Upper lobe of right lung (tissue), 1 donor: ENCODE measurements at regions not wholly inside any gene's neighbourhood (a gene's known extent, or its start where the extent isn't known, plus 50 kb on each side); places are given as distances from the start of the nearest gene placed in this dataset.

Source experiments
- ATAC-seq: fragments of 200-7000 bp; cut with Tn5 transposase; one replicate; pipeline ENCODE4 v1.9.1; 2020; ENCODE audit warnings: mild to moderate bottlenecking, moderate library complexity
- DNase-seq: peaks from one replicate; pipeline ENCODE4 v3.0.0-alpha.2; 2020
- H3K27ac ChIP-seq: fragments of 200-600 bp; one replicate; pipeline ENCODE4 v1.8.0; 2022
- H3K27me3 ChIP-seq: fragments of 200-600 bp; one replicate; pipeline ENCODE4 v1.8.0; 2022; ENCODE audit warnings: mild to moderate bottlenecking
- H3K36me3 ChIP-seq: fragments of 200-600 bp; one replicate; pipeline ENCODE4 v1.8.0; 2022
- H3K4me1 ChIP-seq: fragments of 200-600 bp; one replicate; pipeline ENCODE4 v1.8.0; 2022
- H3K4me3 ChIP-seq: fragments of 200-600 bp; one replicate; pipeline ENCODE4 v1.8.0; 2022; ENCODE audit warnings: mild to moderate bottlenecking
- H3K9me3 ChIP-seq: fragments of 200-600 bp; one replicate; pipeline ENCODE4 v1.8.0; 2022
- intact Hi-C: fragments of 100-400 bp; cut with DNase I; formaldehyde crosslinking; loops from one replicate; pipeline ENCODE4 v1.11.0; 2022
- TF ChIP-seq, protein P1 (sequence below): fragments of 200-600 bp; IDR thresholded peaks from one replicate; pipeline ENCODE4 v1.8.0; 2022; ENCODE audit warnings: antibody characterized with exemption
- donor health status: DM: no; HTN: yes; CAD: no; lungs with severe emphysema.

DNA sequence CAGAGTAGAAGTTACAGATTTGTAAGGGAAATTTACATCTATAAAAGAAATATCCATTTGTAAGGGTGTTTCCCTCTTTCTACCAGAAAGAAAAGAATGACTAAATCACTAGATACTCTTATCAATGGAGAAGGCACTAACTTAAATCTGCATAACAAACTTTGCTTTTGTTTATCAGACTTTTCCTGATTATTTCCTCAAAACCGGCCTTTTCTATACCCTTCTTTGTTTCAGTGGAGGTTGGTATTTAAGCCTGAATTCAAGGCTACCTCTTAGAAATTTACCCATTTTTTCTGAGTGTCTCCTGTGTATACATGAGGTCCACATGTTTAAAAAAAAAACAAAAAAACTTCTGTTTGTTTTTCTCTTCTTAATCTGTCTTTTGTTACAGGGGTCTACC is 80.4 kb upstream of the GRPR start:
- Histone ChIP-seq H3K27ac (no peak overlapping the region), H3K27me3 (no peaks in the 10 kb centered on the region), H3K9me3 (no peaks in the 10 kb centered on the region), H3K4me1 (no peaks in the 10 kb centered on the region), H3K36me3 (no peaks in the 10 kb centered on the region), H3K4me3 (no peak overlapping the region)
- TF ChIP-seq, protein P1, sequence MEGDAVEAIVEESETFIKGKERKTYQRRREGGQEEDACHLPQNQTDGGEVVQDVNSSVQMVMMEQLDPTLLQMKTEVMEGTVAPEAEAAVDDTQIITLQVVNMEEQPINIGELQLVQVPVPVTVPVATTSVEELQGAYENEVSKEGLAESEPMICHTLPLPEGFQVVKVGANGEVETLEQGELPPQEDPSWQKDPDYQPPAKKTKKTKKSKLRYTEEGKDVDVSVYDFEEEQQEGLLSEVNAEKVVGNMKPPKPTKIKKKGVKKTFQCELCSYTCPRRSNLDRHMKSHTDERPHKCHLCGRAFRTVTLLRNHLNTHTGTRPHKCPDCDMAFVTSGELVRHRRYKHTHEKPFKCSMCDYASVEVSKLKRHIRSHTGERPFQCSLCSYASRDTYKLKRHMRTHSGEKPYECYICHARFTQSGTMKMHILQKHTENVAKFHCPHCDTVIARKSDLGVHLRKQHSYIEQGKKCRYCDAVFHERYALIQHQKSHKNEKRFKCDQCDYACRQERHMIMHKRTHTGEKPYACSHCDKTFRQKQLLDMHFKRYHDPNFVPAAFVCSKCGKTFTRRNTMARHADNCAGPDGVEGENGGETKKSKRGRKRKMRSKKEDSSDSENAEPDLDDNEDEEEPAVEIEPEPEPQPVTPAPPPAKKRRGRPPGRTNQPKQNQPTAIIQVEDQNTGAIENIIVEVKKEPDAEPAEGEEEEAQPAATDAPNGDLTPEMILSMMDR: no peak
- no peak for ATAC-seq
- intact Hi-C loops: no loop called here
- no peak for DNase-seq

DNA sequence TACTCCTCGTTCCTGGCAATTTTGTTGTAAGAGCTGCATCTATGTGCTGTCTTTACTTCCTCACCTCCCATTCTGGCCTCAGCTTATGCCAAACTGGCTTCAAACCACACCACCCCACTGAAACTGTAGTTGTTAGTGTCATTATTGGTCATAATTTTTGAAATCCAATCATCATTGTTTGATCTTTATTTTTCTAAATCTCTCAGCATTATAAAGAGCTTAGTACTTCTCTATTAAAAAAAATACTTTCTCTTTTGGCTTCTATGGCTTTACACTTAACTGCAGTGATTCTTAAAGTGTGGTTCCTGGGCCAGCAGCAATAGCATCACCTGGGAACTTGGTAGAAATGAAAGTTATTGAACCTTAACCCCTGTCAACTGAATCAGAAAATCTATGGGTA is 83.5 kb upstream of the GRPR start:
- H3K27me3 ChIP-seq: no peaks in the 10 kb centered on the region
- TF ChIP-seq, protein P1: no peak

DNA sequence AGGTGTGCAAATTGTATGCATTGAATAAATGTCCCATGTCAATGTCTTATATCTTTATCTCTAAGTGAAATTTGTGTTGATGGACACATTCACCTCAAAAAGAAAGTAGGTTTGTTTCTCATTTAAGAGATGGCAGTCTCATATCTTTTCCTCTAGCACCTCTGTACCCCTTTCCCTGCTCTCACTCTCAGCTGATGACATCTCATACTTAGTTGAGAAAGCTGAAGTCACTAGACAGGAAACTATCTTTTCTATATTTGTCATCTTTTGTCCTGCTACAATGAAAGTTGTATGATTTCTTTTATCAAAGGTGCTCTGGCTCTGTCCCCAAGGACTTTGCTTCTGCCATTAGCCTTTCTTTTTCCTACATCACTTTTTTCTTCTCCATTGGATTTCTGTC is 84.0 kb upstream of the GRPR start:
- H3K4me1 ChIP-seq: no peaks in the 10 kb centered on the region
- H3K9me3 ChIP-seq: no peaks in the 10 kb centered on the region
- no peak overlapping the region for H3K27ac ChIP-seq
- H3K36me3 ChIP-seq: no peaks in the 10 kb centered on the region
- intact Hi-C loops: no loop called here
- H3K27me3 ChIP-seq: no peaks in the 10 kb centered on the region
- no peak overlapping the region for H3K4me3 ChIP-seq
- TF ChIP-seq, protein P1: no peak
- no peak for ATAC-seq
- no peak for DNase-seq

More for the DNA sequence above, 83.5 kb upstream of the GRPR start:
- Histone ChIP-seq H3K27ac (no peak overlapping the region), H3K4me3 (no peak overlapping the region), H3K36me3 (no peaks in the 10 kb centered on the region), H3K4me1 (no peaks in the 10 kb centered on the region), H3K9me3 (no peaks in the 10 kb centered on the region)
- DNase-seq (no peak), ATAC-seq (no peak)
- intact Hi-C loops: no loop called here

DNA sequence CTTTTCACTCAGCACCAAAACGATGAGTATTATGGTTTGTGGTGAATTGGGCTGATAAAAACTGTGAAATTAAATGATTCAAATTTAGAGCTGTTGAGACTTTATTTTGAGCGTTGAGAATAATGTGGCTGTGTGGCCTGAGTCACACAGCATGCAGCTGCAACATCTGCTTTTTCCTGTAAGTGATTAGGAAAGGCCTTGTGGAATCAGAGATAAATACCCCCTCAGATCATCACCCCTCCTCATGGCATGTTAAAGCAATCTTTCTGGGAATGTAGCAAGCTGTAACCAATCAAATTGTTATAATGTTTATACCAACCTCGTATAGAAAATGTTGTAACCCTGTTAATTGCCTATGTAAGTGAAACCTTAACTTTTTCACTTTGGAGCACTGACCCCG is 90.0 kb upstream of the GRPR start:
- Histone ChIP-seq H3K9me3 (no peaks in the 10 kb centered on the region), H3K27ac (no peak overlapping the region), H3K27me3 (no peaks in the 10 kb centered on the region), H3K36me3 (no peaks in the 10 kb centered on the region), H3K4me1 (no peaks in the 10 kb centered on the region), H3K4me3 (no peak overlapping the region)
- TF ChIP-seq, protein P1: no peak
- ATAC-seq: no peak
- no peak for DNase-seq
- intact Hi-C loops: no loop called here

DNA sequence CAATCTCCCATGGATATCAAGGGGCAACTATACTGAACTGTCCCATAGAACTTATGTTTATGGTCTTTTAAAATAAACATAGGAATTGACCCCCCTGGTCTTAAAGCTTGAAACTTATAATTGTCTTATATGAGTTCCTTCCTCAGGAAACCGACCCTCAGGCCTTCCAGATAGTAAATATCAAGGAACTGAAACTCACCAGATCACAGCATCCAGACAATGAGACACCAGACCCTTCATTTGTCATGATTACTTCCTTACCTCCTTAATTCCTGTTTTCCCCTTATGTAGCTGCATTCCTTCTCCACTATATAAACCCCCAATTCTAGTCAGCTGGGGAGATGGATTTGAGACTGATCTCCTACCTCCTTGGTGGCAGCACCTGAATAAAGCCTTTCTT is 94.8 kb upstream of the GRPR start:
- H3K27ac ChIP-seq: no peak overlapping the region
- no peaks in the 10 kb centered on the region for H3K9me3 ChIP-seq
- ATAC-seq (no peak), DNase-seq (no peak)
- no peaks in the 10 kb centered on the region for H3K4me1 ChIP-seq
- no peak overlapping the region for H3K4me3 ChIP-seq
- H3K36me3 ChIP-seq: no peaks in the 10 kb centered on the region
- TF ChIP-seq, protein P1: no peak
- intact Hi-C loops: no loop called here
- H3K27me3 ChIP-seq: no peaks in the 10 kb centered on the region
